ENCODE measurements at regions not wholly inside any gene's neighbourhood (a gene's known extent, or its start where the extent isn't known, plus 50 kb on each side); places are given as distances from the start of the nearest gene placed in this dataset.

- TF ChIP-seq CTCF (IDR thresholded peaks at IDR 0.05): no peak
- no peak for TF ChIP-seq POLR2A (IDR thresholded peaks at IDR 0.05)
Observed at GRCh38 chr3:4898454-4899313, 80.6 kb upstream of the BHLHE40 start.
